WTC11 (cell line): ENCODE measurements at regions not wholly inside any gene's neighbourhood (a gene's known extent, or its start where the extent isn't known, plus 50 kb on each side); places are given as distances from the start of the nearest gene placed in this dataset.

Experiments used
- ATAC-seq: fragments of 200-7000 bp; cut with Tn5 transposase; 2 replicates; pipeline ENCODE4 v1.10.0; 2021; ENCODE audit warnings: mild to moderate bottlenecking, moderate library complexity
- CTCF ChIA-PET: fragments of 300-600 bp; sonication (Branson Sonifier 250); formaldehyde crosslinking; loops from one replicate; lab custom pipeline; 2021; ENCODE audit warnings: antibody characterized with exemption; lab: Charles Lee
- POLR2A ChIA-PET: fragments of 350-600 bp; sonication (Branson Sonifier 250); formaldehyde crosslinking; loops from one replicate; lab custom pipeline; 2021; ENCODE audit warnings: antibody characterized with exemption; lab: Charles Lee
- DNase-seq: peaks from one replicate; pipeline ENCODE4 v3.0.0; 2021; ENCODE audit warnings: low spot score
- H3K27ac Mint-ChIP-seq: 2 replicates; pipeline ENCODE4 v1.8.0; 2021; ENCODE audit warnings: mixed read lengths
- H3K27me3 Mint-ChIP-seq: 2 replicates; pipeline ENCODE4 v1.8.0; 2021; ENCODE audit warnings: low read depth, mild to moderate bottlenecking, moderate library complexity, mixed read lengths
- H3K36me3 Mint-ChIP-seq: 2 replicates; pipeline ENCODE4 v1.8.0; 2021; ENCODE audit warnings: mixed read lengths
- H3K4me1 Mint-ChIP-seq: 2 replicates; pipeline ENCODE4 v1.8.0; 2022; ENCODE audit warnings: mixed read lengths
- H3K4me3 Mint-ChIP-seq: 2 replicates; pipeline ENCODE4 v1.8.0; 2021; ENCODE audit warnings: mild to moderate bottlenecking, moderate library complexity, mixed read lengths
- H3K9me3 Mint-ChIP-seq: 2 replicates; pipeline ENCODE4 v1.8.0; 2021; ENCODE audit warnings: mixed read lengths
- EMX1 ChIP-seq: fragments of 250-450 bp; sonication (Bioruptor Pico); IDR thresholded peaks from 2 replicates; pipeline ENCODE4 v1.8.0; 2021; ENCODE audit warnings: mild to moderate bottlenecking
- HMGA2 ChIP-seq: fragments of 250-450 bp; sonication (Bioruptor Pico); IDR thresholded peaks from 2 replicates; pipeline ENCODE4 v1.4.0; 2021; ENCODE audit warnings: mild to moderate bottlenecking, moderate library complexity
- MXD4 ChIP-seq: fragments of 250-450 bp; sonication (Bioruptor Pico); IDR thresholded peaks from 2 replicates; pipeline ENCODE4 v1.8.0; 2021; ENCODE audit warnings: mild to moderate bottlenecking, moderate library complexity, borderline replicate concordance
- SMAD3 ChIP-seq: sonication (generic); formaldehyde crosslinking; IDR thresholded peaks from 2 replicates; pipeline ENCODE4 v1.8.0; 2022; ENCODE audit warnings: missing genetic modification reagents, mild to moderate bottlenecking, borderline replicate concordance
- TCF7 ChIP-seq: sonication (generic); formaldehyde crosslinking; IDR thresholded peaks from 2 replicates; pipeline ENCODE4 v1.8.0; 2022; ENCODE audit warnings: mild to moderate bottlenecking, low read depth, missing genetic modification reagents, moderate library complexity
- TEAD4 ChIP-seq: sonication (generic); formaldehyde crosslinking; IDR thresholded peaks from 2 replicates; pipeline ENCODE4 v1.8.0; 2022; ENCODE audit warnings: mild to moderate bottlenecking, missing genetic modification reagents
- ZBTB21 ChIP-seq: sonication (generic); formaldehyde crosslinking; IDR thresholded peaks from 2 replicates; pipeline ENCODE4 v1.8.1; 2023; ENCODE audit warnings: mild to moderate bottlenecking, missing genetic modification reagents, borderline replicate concordance
- TF ChIP-seq, protein P1 (sequence below): sonication (generic); formaldehyde crosslinking; IDR thresholded peaks from 2 replicates; pipeline ENCODE4 v1.8.1; 2023; ENCODE audit warnings: mild to moderate bottlenecking, missing genetic modification reagents, moderate library complexity
- TF ChIP-seq, protein P2 (sequence below): sonication (generic); formaldehyde crosslinking; IDR thresholded peaks from 2 replicates; pipeline ENCODE4 v1.8.1; 2022; ENCODE audit warnings: low read depth, mild to moderate bottlenecking, moderate library complexity, missing genetic modification reagents, borderline replicate concordance
- TF ChIP-seq, protein P3 (sequence below): sonication (generic); formaldehyde crosslinking; IDR thresholded peaks from 2 replicates; pipeline ENCODE4 v1.8.0; 2022; ENCODE audit warnings: mild to moderate bottlenecking, missing genetic modification reagents
- TF ChIP-seq, protein P4 (sequence below): sonication (generic); formaldehyde crosslinking; IDR thresholded peaks from 2 replicates; pipeline ENCODE4 v1.8.0; 2022; ENCODE audit warnings: mild to moderate bottlenecking, missing genetic modification reagents
- TF ChIP-seq, protein P5 (sequence below): sonication (generic); formaldehyde crosslinking; IDR thresholded peaks from 2 replicates; pipeline ENCODE4 v1.8.0; 2023; ENCODE audit warnings: missing genetic modification reagents, mild to moderate bottlenecking, borderline replicate concordance
- TF ChIP-seq, protein P6 (sequence below): fragments of 250-450 bp; sonication (Bioruptor Pico); IDR thresholded peaks from 2 replicates; pipeline ENCODE4 v1.8.0; 2021; ENCODE audit warnings: mild to moderate bottlenecking
- TF ChIP-seq, protein P7 (sequence below): fragments of 250-450 bp; sonication (Bioruptor Pico); IDR thresholded peaks from 2 replicates; pipeline ENCODE4 v1.9.0; 2021; ENCODE audit warnings: moderate library complexity, mild to moderate bottlenecking, inconsistent platforms, borderline replicate concordance
- TF ChIP-seq, protein P8 (sequence below): sonication (generic); formaldehyde crosslinking; IDR thresholded peaks from 2 replicates; pipeline ENCODE4 v1.8.0; 2023; ENCODE audit warnings: missing genetic modification reagents

DNA sequence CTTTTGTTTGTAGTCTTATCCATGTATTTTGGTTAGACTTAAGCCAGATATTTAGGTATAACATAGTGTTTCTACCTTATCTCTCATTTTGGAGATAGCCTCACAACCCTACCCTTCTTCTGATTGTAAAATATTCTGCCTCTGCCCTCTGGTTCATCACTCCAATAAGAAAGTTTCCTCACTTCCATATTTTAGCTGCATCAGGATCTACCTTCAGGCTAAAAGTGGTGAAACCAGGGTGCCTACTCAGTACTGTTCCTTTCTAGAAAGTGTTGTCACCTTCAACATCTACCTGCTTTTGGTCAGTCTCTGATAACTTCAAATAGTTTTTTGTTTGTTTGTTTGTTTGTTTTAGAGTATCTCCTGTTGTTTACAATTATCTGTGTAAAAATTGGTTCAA is 294.6 kb downstream of the ANXA1 start (continued):
- TF ChIP-seq HMGA2: no peak
- TF ChIP-seq EMX1 (CRISPR knock-in tag): no peak
- TF ChIP-seq SMAD3 (CRISPR knock-in tag): no peak

DNA sequence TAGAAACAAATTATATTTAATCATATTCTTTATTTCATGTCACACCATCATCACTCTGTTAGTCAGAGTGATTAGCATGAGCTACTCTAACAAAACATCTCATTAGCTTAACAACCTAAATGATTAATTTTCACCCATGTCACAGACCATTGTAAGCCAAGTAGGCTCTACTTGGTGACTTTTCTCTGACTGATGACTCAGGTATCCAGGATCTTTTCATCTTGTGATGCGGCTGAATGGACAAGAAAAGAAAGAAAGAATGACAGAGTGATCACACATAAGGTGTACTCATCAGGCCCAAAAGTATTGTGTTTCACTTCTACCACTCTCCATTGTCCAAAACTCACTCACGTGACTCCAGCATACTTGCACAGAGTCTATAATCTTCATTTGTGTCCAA is 299.3 kb downstream of the ANXA1 start:
- Mint-ChIP-seq H3K9me3 (no peaks in the 10 kb centered on the region), H3K27me3 (no peaks in the 10 kb centered on the region), H3K4me1 (peaks cover 4% of the 10 kb centered on the region; the same call in 1 of the 2 replicates), H3K27ac (no peak overlapping the region), H3K36me3 (no peaks in the 10 kb centered on the region)
- DNase-seq: no peak
- ChIA-PET POLR2A (no interaction called here), CTCF (no interaction called here)
- ATAC-seq: no peak
- TF ChIP-seq, protein P1, sequence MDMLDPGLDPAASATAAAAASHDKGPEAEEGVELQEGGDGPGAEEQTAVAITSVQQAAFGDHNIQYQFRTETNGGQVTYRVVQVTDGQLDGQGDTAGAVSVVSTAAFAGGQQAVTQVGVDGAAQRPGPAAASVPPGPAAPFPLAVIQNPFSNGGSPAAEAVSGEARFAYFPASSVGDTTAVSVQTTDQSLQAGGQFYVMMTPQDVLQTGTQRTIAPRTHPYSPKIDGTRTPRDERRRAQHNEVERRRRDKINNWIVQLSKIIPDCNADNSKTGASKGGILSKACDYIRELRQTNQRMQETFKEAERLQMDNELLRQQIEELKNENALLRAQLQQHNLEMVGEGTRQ: no peak
- TF ChIP-seq TEAD4 (CRISPR knock-in tag) (no peak), ZBTB21 (no peak), MXD4 (CRISPR knock-in tag) (no peak), TCF7 (no peak)
- TF ChIP-seq, protein P2, sequence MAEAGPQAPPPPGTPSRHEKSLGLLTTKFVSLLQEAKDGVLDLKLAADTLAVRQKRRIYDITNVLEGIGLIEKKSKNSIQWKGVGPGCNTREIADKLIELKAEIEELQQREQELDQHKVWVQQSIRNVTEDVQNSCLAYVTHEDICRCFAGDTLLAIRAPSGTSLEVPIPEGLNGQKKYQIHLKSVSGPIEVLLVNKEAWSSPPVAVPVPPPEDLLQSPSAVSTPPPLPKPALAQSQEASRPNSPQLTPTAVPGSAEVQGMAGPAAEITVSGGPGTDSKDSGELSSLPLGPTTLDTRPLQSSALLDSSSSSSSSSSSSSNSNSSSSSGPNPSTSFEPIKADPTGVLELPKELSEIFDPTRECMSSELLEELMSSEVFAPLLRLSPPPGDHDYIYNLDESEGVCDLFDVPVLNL (CRISPR knock-in tag): no peak
- TF ChIP-seq, protein P3, sequence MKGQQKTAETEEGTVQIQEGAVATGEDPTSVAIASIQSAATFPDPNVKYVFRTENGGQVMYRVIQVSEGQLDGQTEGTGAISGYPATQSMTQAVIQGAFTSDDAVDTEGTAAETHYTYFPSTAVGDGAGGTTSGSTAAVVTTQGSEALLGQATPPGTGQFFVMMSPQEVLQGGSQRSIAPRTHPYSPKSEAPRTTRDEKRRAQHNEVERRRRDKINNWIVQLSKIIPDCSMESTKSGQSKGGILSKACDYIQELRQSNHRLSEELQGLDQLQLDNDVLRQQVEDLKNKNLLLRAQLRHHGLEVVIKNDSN (CRISPR knock-in tag): no peak
- TF ChIP-seq, protein P4, sequence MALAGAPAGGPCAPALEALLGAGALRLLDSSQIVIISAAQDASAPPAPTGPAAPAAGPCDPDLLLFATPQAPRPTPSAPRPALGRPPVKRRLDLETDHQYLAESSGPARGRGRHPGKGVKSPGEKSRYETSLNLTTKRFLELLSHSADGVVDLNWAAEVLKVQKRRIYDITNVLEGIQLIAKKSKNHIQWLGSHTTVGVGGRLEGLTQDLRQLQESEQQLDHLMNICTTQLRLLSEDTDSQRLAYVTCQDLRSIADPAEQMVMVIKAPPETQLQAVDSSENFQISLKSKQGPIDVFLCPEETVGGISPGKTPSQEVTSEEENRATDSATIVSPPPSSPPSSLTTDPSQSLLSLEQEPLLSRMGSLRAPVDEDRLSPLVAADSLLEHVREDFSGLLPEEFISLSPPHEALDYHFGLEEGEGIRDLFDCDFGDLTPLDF (CRISPR knock-in tag): no peak
- TF ChIP-seq, protein P5, sequence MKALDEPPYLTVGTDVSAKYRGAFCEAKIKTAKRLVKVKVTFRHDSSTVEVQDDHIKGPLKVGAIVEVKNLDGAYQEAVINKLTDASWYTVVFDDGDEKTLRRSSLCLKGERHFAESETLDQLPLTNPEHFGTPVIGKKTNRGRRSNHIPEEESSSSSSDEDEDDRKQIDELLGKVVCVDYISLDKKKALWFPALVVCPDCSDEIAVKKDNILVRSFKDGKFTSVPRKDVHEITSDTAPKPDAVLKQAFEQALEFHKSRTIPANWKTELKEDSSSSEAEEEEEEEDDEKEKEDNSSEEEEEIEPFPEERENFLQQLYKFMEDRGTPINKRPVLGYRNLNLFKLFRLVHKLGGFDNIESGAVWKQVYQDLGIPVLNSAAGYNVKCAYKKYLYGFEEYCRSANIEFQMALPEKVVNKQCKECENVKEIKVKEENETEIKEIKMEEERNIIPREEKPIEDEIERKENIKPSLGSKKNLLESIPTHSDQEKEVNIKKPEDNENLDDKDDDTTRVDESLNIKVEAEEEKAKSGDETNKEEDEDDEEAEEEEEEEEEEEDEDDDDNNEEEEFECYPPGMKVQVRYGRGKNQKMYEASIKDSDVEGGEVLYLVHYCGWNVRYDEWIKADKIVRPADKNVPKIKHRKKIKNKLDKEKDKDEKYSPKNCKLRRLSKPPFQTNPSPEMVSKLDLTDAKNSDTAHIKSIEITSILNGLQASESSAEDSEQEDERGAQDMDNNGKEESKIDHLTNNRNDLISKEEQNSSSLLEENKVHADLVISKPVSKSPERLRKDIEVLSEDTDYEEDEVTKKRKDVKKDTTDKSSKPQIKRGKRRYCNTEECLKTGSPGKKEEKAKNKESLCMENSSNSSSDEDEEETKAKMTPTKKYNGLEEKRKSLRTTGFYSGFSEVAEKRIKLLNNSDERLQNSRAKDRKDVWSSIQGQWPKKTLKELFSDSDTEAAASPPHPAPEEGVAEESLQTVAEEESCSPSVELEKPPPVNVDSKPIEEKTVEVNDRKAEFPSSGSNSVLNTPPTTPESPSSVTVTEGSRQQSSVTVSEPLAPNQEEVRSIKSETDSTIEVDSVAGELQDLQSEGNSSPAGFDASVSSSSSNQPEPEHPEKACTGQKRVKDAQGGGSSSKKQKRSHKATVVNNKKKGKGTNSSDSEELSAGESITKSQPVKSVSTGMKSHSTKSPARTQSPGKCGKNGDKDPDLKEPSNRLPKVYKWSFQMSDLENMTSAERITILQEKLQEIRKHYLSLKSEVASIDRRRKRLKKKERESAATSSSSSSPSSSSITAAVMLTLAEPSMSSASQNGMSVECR: no peak
- TF ChIP-seq, protein P6, sequence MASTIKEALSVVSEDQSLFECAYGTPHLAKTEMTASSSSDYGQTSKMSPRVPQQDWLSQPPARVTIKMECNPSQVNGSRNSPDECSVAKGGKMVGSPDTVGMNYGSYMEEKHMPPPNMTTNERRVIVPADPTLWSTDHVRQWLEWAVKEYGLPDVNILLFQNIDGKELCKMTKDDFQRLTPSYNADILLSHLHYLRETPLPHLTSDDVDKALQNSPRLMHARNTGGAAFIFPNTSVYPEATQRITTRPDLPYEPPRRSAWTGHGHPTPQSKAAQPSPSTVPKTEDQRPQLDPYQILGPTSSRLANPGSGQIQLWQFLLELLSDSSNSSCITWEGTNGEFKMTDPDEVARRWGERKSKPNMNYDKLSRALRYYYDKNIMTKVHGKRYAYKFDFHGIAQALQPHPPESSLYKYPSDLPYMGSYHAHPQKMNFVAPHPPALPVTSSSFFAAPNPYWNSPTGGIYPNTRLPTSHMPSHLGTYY (CRISPR knock-in tag): no peak
- TF ChIP-seq, protein P7, sequence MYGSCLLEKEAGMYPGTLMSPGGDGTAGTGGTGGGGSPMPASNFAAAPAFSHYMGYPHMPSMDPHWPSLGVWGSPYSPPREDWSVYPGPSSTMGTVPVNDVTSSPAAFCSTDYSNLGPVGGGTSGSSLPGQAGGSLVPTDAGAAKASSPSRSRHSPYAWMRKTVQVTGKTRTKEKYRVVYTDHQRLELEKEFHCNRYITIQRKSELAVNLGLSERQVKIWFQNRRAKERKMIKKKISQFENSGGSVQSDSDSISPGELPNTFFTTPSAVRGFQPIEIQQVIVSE (CRISPR knock-in tag): no peak
- TF ChIP-seq, protein P8, sequence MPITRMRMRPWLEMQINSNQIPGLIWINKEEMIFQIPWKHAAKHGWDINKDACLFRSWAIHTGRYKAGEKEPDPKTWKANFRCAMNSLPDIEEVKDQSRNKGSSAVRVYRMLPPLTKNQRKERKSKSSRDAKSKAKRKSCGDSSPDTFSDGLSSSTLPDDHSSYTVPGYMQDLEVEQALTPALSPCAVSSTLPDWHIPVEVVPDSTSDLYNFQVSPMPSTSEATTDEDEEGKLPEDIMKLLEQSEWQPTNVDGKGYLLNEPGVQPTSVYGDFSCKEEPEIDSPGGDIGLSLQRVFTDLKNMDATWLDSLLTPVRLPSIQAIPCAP (CRISPR knock-in tag): no peak
- TF ChIP-seq, all 79 proteins: peak for 0
- H3K4me3 Mint-ChIP-seq: no peak overlapping the region
